H9 (cell line): ENCODE measurements at regions not wholly inside any gene's neighbourhood (a gene's known extent, or its start where the extent isn't known, plus 50 kb on each side); places are given as distances from the start of the nearest gene placed in this dataset.

Experiments
- DNase-seq: peaks from one replicate; pipeline ENCODE4 v3.0.0-alpha.2; 2017
- H2AFZ ChIP-seq: one replicate; pipeline ENCODE4 v1.6.1; 2013; ENCODE audit warnings: mild to moderate bottlenecking, low read length, control low read depth, moderate library complexity
- H2AK5ac ChIP-seq: 2 replicates; pipeline ENCODE4 v1.6.1; 2013; ENCODE audit warnings: low read length, control low read depth, mixed read lengths; ENCODE audit not compliant: insufficient read length
- H2BK120ac ChIP-seq: one replicate; pipeline ENCODE4 v1.6.1; 2013; ENCODE audit warnings: low read depth, mild to moderate bottlenecking, low read length, control low read depth, inconsistent platforms; ENCODE audit not compliant: poor library complexity, severe bottlenecking
- H2BK12ac ChIP-seq: 2 replicates; pipeline ENCODE4 v1.6.1; 2013; ENCODE audit warnings: low read length, control low read depth, mixed read lengths, low read depth; ENCODE audit not compliant: insufficient read length
- H2BK15ac ChIP-seq: 2 replicates; pipeline ENCODE4 v1.6.1; 2013; ENCODE audit warnings: low read depth, low read length, control low read depth
- H2BK20ac ChIP-seq: one replicate; pipeline ENCODE4 v1.6.1; 2013; ENCODE audit warnings: low read depth, mild to moderate bottlenecking, low read length, control low read depth, inconsistent platforms; ENCODE audit not compliant: poor library complexity, severe bottlenecking
- H2BK5ac ChIP-seq: 2 replicates; pipeline ENCODE4 v1.6.1; 2013; ENCODE audit warnings: low read length, control low read depth, mixed read lengths; ENCODE audit not compliant: insufficient read length
- H3K14ac ChIP-seq: 2 replicates; pipeline ENCODE4 v1.6.1; 2013; ENCODE audit warnings: low read length, control low read depth; ENCODE audit not compliant: insufficient read depth
- H3K18ac ChIP-seq: 2 replicates; pipeline ENCODE4 v1.6.1; 2013; ENCODE audit warnings: low read depth, mild to moderate bottlenecking, mixed read lengths, low read length, control low read depth; ENCODE audit not compliant: insufficient read length
- H3K23ac ChIP-seq: 2 replicates; pipeline ENCODE4 v1.6.1; 2013; ENCODE audit warnings: low read length, control low read depth, mixed read lengths, low read depth; ENCODE audit not compliant: insufficient read length
- H3K23me2 ChIP-seq: 2 replicates; pipeline ENCODE4 v1.6.1; 2013; ENCODE audit warnings: low read depth, mild to moderate bottlenecking, mixed read lengths, low read length, control low read depth; ENCODE audit not compliant: insufficient read length, poor library complexity, severe bottlenecking
- H3K27ac ChIP-seq: 2 replicates; pipeline ENCODE4 v1.5.1; 2013; ENCODE audit warnings: low read length, control low read depth, mixed read lengths, low read depth; ENCODE audit not compliant: insufficient read length
- H3K27me3 ChIP-seq: 2 replicates; pipeline ENCODE4 v1.6.1; 2013; ENCODE audit warnings: low read length, control low read depth, inconsistent platforms; ENCODE audit not compliant: insufficient read depth
- H3K4ac ChIP-seq: 2 replicates; pipeline ENCODE4 v1.6.1; 2013; ENCODE audit warnings: low read depth, mild to moderate bottlenecking, control low read depth, inconsistent platforms, low read length, moderate library complexity
- H3K4me1 ChIP-seq: 2 replicates; pipeline ENCODE4 v1.6.1; 2013; ENCODE audit warnings: low read length, control low read depth, inconsistent platforms; ENCODE audit not compliant: insufficient read depth
- H3K4me2 ChIP-seq: 2 replicates; pipeline ENCODE4 v1.6.1; 2013; ENCODE audit warnings: low read length, control low read depth, mixed read lengths; ENCODE audit not compliant: insufficient read length, insufficient read depth
- H3K56ac ChIP-seq: 2 replicates; pipeline ENCODE4 v1.6.1; 2013; ENCODE audit warnings: low read depth, mild to moderate bottlenecking, mixed read lengths, low read length, control low read depth; ENCODE audit not compliant: insufficient read length
- H3K79me1 ChIP-seq: 2 replicates; pipeline ENCODE4 v1.6.1; 2013; ENCODE audit warnings: low read depth, mild to moderate bottlenecking, moderate library complexity, low read length, control low read depth, inconsistent platforms; ENCODE audit not compliant: insufficient read depth, poor library complexity, severe bottlenecking
- H3K79me2 ChIP-seq: 2 replicates; pipeline ENCODE4 v1.6.1; 2013; ENCODE audit warnings: low read length, control low read depth, inconsistent platforms; ENCODE audit not compliant: insufficient read depth
- H3K9ac ChIP-seq: 2 replicates; pipeline ENCODE4 v1.6.1; 2013; ENCODE audit warnings: low read length, control low read depth, mixed read lengths; ENCODE audit not compliant: insufficient read length; ENCODE audit errors: extremely low read depth
- H3K9me3 ChIP-seq: one replicate; pipeline ENCODE4 v1.6.1; 2013; ENCODE audit warnings: low read depth, low read length, inconsistent platforms; ENCODE audit not compliant: control insufficient read depth
- H3T11ph ChIP-seq: one replicate; pipeline ENCODE4 v1.6.1; 2013; ENCODE audit warnings: mild to moderate bottlenecking, low read length, control low read depth, inconsistent platforms
- H4K20me1 ChIP-seq: one replicate; pipeline ENCODE4 v1.6.1; 2013; ENCODE audit not compliant: control insufficient read depth, insufficient read length, insufficient read depth
- H4K5ac ChIP-seq: 2 replicates; pipeline ENCODE4 v1.6.1; 2013; ENCODE audit warnings: low read depth, mild to moderate bottlenecking, mixed read lengths, low read length, control low read depth; ENCODE audit not compliant: insufficient read length
- H4K8ac ChIP-seq: replicated peaks from 2 replicates; pipeline ENCODE4 v1.6.1; 2013; ENCODE audit warnings: low read length, control low read depth, mixed read lengths, low read depth; ENCODE audit not compliant: insufficient read length
- H4K91ac ChIP-seq: 2 replicates; pipeline ENCODE4 v1.6.1; 2013; ENCODE audit warnings: low read depth, mild to moderate bottlenecking, moderate library complexity, mixed read lengths, low read length, control low read depth; ENCODE audit not compliant: insufficient read length
- H3K27ac Mint-ChIP-seq, 3 experiments: 2 replicates in 2 of 3; 3 replicates in 1 of 3; pipeline ENCODE4 v1.8.0; 2020 to 2021; ENCODE audit warnings: mixed read lengths in 3 of 3, mild to moderate bottlenecking in 1 of 3, moderate library complexity in 1 of 3
- H3K27me3 Mint-ChIP-seq: 2 replicates; pipeline ENCODE4 v1.8.0; 2021; ENCODE audit warnings: low read depth, mild to moderate bottlenecking, moderate library complexity, mixed read lengths
- H3K36me3 Mint-ChIP-seq, 3 experiments: 2 replicates in 2 of 3; 3 replicates in 1 of 3; pipeline ENCODE4 v1.8.0; 2020 to 2021; ENCODE audit warnings: low read depth in 3 of 3, mixed read lengths in 3 of 3; ENCODE audit not compliant: insufficient read depth in 1 of 3
- H3K4me1 Mint-ChIP-seq, 2 experiments: 2 replicates each; pipeline ENCODE4 v1.8.0; 2020; ENCODE audit warnings: mixed read lengths in 2 of 2
- H3K4me3 Mint-ChIP-seq, 2 experiments: 2 replicates in 1 of 2; 3 replicates in 1 of 2; pipeline ENCODE4 v1.8.0; 2020 to 2021; ENCODE audit warnings: mild to moderate bottlenecking in 2 of 2, mixed read lengths in 2 of 2, moderate library complexity in 1 of 2
- H3K9me3 Mint-ChIP-seq, 2 experiments: 2 replicates in 1 of 2; 3 replicates in 1 of 2; pipeline ENCODE4 v1.8.0; 2020; ENCODE audit warnings: mild to moderate bottlenecking in 2 of 2, mixed read lengths in 2 of 2, moderate library complexity in 1 of 2
- CTCF ChIP-seq: fragments of 200-600 bp; sonication (generic); conservative IDR thresholded peaks from 3 replicates; pipeline ENCODE4 v1.8.0; 2021; ENCODE audit warnings: antibody characterized with exemption, mild to moderate bottlenecking
- WGBS: extraction: QIAGEN DNeasy Blood & Tissue Kit; methylation state at CpG from one replicate; pipeline ENCODE4 v1.1.7; 2013; ENCODE audit warnings: missing lambda C conversion rate, low lambda C conversion rate, mixed read lengths; ENCODE audit not compliant: insufficient read length; ENCODE audit errors: extremely low coverage; 5-methylcytosine and 5-hydroxymethylcytosine counted together

DNA sequence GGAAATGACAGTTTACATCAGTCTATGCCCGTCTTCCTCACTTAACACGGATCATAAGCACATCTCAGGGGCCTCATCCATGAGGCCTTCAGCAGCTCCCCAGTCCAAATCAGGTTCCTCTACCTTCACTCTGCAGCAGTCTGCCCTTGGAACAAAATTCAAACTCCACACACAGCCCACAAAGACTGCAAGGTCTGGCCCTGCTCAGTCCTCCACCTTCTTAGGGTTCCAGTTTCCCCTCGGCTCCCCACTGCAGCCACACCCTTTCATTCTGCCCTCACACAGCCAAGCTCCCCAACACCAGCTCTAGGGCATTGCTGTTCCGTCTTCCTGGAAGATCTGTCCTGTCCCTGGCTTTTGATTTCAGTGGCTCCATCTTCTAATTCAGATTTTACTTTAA lies 95.2 kb upstream of the IQSEC1 start:
- Histone ChIP-seq H3T11ph (no peak overlapping the region), H3K9ac (no peak overlapping the region), H4K20me1 (no peaks in the 10 kb centered on the region), H3K18ac (no peak overlapping the region), H3K27me3 (no peaks in the 10 kb centered on the region), H3K4ac (no peak overlapping the region), H3K56ac (no peak overlapping the region), H3K23ac (no peak overlapping the region), H3K4me2 (no peak overlapping the region), H3K23me2 (no peaks in the 10 kb centered on the region), H2AFZ (no peak overlapping the region), H4K8ac (no peak overlapping the region), H4K5ac (no peak overlapping the region), H3K9me3 (no peaks in the 10 kb centered on the region), H2BK15ac (no peak overlapping the region), H2BK120ac (no peak overlapping the region), H2AK5ac (no peak overlapping the region), H2BK12ac (no peak overlapping the region), H3K4me1 (no peaks in the 10 kb centered on the region; the same call in 1 of the 2 replicates), H2BK5ac (no peak overlapping the region), H4K91ac (no peak overlapping the region), H3K79me2 (no peaks in the 10 kb centered on the region), H3K14ac (no peak overlapping the region), H3K79me1 (no peaks in the 10 kb centered on the region), H2BK20ac (no peak overlapping the region), H3K27ac (no peak overlapping the region)
- Mint-ChIP-seq H3K4me1 (peaks cover 10 to 14% of the 10 kb centered on the region in 2 experiments), H3K9me3 (peaks cover 19 to 24% of the 10 kb centered on the region in 2 experiments), H3K27me3 (peaks cover 1% of the 10 kb centered on the region), H3K36me3 (peaks cover 4 to 13% (median 7%) of the 10 kb centered on the region in 3 experiments), H3K27ac (no peak overlapping the region), H3K4me3 (no peak overlapping the region)
- no peak for TF ChIP-seq CTCF
- WGBS = no CpG with 5 or more reads among the region's 4 CpGs
- DNase-seq = no peak
